H1 (cell line): ENCODE measurements at regions not wholly inside any gene's neighbourhood (a gene's known extent, or its start where the extent isn't known, plus 50 kb on each side); places are given as distances from the start of the nearest gene placed in this dataset.

Experiments used
- GABPA ChIP-seq: IDR thresholded peaks from 2 replicates; pipeline ENCODE4 v1.6.1; 2011; ENCODE audit warnings: mild to moderate bottlenecking, low read length, moderate library complexity, borderline replicate concordance; ENCODE audit not compliant: insufficient read depth
- PHF8 ChIP-seq: fragments of 200-600 bp; sonication (generic); conservative IDR thresholded peaks from 2 replicates; pipeline ENCODE4 v1.7.1; 2012; ENCODE audit warnings: low read depth, mild to moderate bottlenecking, inconsistent platforms, low read length, moderate library complexity
- RAD21 ChIP-seq, 2 experiments: IDR thresholded peaks in 1 of 2; conservative IDR thresholded peaks in 1 of 2; 2 replicates each; pipeline ENCODE4 v1.6.1; 2011; ENCODE audit warnings: low read depth in 2 of 2, low read length in 2 of 2, improper control_type of control experiment in 1 of 2, inconsistent platforms in 1 of 2, mild to moderate bottlenecking in 1 of 2, moderate library complexity in 1 of 2
- TEAD4 ChIP-seq: IDR thresholded peaks from 2 replicates; pipeline ENCODE4 v1.6.1; 2012; ENCODE audit warnings: low read depth, low read length, inconsistent platforms, mixed read lengths

- no peak for TF ChIP-seq TEAD4
- no peak for TF ChIP-seq PHF8
- TF ChIP-seq GABPA: no peak
- TF ChIP-seq RAD21 (IDR thresholded peaks at IDR 0.05 in 1 of 2, conservative IDR thresholded peaks at IDR 0.05 in 1 of 2; ENCODE audit: low read depth in 2 of 2, low read length in 2 of 2): no peak
These were observed 446.2 kb downstream of the ELAVL2 start (continued) for GRCh38 chr9:23379842-23380241.
